NCI-H524 (cell line): ENCODE measurements at regions not wholly inside any gene's neighbourhood (a gene's known extent, or its start where the extent isn't known, plus 50 kb on each side); places are given as distances from the start of the nearest gene placed in this dataset.
A peak's percentile ranks its signal among the peaks of the same experiment; 100 is the strongest.

Experiments
- DNase-seq, 2 experiments: peaks; one replicate each; lab custom pipeline; 2025; lab: John Stamatoyannopoulos, UW

DNA sequence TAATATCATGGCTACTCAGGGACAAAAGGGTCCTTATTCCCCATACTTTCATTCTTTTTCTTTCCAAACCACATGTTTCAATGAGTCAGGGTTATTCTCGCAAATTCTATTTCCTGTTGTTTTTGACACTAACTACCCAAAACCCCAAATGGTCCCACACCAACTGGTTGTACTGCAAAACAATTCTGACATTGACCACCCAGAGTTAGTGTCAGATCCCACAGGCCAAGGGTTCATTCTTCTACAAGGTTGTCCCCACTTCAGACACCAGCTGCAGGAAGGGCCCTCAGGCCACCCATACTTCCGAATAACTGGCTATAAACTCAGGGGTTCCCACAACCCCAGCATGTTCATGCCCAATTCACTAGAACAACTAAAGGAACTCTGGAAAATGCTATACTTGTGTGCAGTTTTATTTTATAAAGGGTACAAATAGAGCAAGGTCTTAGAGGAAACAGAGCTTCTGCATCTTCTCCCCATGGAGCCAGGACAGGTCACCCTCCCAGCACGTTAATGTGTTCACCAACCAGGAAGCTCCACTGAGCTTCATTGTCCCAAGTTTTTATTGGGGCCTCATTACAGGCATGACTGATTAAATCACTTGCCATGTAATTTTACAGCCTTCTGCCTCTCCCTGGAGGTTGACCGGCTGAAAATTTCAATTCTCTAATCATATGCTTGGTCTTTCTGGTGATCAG is 334.8 kb downstream of the DRD1 start:
- no peak for DNase-seq

DNA sequence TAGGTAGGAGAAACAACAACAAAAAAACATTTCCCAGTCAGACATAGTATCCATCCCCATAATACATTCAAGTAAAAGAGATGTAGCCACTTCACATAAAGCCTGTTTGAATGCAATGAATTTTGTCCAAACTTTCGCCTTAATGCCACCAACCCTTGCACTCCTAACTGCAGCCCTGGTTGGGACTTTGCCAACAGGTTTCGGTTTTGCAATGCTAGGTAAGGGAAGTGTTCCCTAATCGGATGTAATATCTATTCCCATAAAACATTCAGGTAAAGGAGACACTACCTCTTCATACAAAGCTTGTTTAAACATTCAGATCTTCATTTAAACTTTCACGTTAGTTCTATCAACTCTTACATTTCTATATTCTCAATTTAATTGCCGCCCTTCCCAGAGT is 336.1 kb downstream of the DRD1 start:
- DNase-seq, result no peak

DNA sequence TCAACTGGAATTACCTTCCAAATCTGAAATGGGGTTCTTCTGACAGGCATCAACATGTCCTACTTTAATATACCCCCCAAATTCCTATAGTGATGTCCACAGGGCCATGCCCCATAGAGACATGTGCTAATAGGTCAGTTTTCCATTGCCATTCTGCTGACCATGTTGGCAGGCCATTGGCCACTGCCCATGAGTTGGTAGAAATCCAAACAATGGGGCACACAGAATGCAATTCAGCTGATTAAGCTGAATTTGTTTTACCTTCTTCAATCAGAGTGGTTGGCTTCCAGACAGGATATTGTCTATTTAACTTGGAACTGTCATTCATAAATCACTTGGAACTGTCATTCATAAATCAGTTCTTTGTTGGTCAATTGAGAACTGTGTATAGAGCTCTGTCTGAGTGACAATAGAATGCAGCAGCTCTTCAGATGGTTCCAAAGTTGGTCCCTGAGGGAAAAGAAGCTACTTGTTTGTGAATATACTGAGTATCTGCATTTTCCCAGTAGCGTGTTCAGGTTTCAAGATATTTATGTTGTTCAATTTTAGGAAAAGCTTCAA is 336.9 kb downstream of the DRD1 start:
- DNase-seq, result no peak

DNA sequence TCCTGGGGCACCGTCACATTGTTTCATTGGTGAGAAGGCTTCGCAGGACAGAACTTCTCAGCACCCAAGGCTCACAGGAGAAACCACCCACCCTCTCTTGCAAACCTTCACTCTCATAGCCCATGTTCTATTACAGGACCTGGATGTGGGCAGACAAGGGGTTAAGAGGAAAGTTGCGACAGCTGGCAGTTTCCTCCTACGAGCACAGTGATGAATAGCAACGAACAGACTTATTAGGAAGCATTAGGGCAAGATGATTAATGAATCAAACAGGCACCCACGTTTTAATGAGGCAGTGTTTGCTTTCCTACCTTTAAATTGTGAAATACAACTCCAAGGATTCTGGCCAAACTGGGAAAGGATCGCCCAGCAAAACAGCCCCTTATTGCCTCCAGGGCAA is 339.3 kb downstream of the DRD1 start:
- peak; percentile 40 to 84 for DNase-seq

DNA sequence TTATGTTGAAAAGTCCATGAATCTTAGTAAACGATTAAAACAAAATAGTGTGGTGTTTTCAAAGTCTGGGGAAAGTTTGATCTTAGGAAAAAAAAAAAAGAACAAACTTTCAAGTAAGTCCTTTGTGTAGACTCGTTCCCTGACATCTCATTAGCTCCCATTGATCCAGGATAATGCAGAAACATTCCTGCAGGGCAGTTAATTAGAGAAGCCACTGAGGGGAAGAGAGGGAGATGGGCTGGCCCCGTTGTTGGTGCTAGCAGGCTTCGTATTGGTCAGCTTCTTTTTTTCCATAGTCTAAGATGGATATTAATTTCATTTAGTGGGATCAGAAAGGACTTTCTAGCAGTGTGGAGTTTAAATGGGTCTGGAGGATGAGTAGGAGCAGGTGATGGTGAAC is 340.2 kb downstream of the DRD1 start:
- DNase-seq, result no peak

DNA sequence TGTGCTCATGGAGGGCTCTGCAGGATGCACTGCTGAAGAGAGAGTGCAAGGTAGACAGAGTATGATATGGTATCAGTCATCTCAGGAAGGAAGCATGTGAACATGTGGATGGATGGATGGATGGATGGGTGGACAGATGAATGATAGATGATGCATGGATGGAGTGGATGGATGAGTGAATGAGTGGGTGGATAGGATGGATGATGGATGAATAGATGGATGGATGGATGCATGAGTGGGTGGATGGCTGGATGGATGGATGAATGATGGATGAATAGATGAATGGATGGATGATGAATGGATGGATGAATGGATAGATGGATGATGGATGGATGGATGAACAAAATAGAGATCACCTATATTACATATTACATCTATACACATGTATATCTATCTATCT is 341.3 kb downstream of the DRD1 start:
- DNase-seq, result no peak

DNA sequence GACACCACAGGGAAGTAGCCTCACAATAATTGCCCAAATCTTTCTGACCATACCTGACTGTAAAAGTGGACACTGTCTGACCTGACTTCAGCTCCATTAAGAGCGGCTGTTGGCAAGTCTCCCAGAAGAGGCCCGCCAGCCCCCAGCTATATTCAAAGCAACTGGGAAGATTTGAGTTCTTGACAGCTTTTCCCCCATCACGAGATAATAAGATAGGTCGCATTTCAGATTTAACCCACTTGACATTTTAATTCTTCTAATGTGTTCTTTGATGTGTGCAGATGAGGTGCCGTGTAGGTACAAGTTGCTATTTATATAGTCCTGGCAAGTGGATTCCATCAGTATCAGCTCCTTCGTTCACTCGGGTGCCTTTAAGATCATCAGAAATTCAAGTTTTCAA is 345.7 kb downstream of the DRD1 start:
- DNase-seq, result peak in 1 of 2 experiments; percentile 68

DNA sequence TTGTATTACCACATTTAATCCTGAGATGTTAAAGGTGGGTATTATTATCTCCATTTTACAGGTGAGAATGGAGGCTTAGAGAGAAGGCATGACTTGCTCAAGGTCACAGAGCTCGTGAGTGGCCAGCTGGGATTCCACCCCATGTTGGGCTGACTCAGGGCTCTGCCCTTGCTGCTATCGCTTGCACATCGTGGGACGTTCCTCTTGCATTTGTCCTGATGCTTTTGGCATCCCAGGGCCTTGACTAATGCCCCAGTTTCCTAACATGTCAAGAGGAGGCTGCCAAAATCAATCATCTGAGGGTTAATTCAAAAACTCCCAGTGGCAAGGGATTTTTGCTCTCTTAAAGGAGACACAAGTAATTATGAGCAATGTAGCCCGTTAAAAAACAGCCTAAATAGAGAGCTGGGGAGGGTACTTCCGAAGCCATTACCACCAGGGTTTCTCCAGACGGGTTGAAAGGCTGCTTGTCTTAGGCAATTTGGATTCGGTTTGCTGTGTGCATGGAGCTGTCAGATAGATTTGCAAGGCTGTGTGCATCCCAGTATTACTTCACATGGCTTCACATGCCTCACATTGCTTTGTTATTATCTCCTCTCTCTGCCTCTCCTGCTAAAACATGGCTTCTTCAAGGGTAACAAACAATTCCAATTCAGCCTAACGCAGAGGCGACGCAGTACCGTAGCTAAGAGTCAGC is 347.4 kb downstream of the DRD1 start:
- DNase-seq, result no peak

DNA sequence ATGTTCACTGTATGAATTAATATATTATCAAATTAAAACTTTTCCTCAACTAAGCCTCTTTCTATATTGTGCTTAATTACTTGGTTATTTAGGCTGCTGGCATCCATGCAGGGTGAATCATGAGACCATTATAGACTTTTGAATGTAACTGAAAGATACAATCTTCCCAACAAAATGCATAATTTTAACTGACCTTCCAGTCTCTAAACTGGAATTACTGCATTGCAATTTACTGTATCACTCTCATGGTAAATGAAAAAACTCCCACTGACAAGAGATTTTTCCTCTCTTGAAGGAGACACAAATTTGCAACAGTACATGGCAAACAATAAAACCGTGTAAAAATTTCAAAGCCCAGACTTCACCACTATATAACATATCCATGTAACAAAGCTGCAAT is 349.5 kb downstream of the DRD1 start:
- DNase-seq, result no peak

DNA sequence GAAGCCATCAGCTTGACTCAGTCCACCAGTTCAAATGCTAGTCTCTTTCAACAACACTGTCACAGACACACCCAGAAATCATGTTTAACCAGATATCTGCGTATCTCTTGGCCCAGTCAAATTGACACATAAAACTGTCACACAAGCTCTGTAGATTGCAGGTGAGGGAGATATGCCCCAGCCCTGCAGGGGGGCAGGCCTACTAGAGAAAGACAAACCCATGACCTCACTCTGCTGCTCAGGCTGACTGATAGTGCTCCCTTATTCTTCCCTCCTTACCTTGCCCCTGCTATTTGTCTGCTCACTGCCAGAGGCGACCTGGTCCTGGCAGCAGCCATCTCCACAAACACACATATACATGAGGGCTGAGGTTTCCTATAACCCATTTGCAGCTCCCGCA is 351.3 kb downstream of the DRD1 start:
- no peak for DNase-seq

DNA sequence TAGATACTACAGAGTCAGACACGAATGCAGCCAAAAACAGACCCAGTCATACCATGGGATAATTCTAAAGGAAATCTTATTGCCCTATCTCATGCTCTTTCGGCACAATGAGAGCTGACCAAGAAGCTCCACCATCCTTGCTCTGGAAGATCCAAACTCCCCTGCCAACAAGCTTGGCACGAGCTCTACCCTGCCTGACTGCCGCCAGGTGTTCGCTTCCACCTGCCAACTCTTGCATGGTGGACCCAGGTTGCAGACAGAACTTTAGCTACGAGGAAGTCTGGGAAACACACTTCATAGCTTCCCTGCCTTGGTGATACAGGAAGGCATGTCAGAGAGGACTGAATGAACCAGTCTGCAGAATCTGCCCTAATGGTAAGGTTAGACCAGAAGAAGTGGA is 355.0 kb downstream of the DRD1 start:
- no peak for DNase-seq

DNA sequence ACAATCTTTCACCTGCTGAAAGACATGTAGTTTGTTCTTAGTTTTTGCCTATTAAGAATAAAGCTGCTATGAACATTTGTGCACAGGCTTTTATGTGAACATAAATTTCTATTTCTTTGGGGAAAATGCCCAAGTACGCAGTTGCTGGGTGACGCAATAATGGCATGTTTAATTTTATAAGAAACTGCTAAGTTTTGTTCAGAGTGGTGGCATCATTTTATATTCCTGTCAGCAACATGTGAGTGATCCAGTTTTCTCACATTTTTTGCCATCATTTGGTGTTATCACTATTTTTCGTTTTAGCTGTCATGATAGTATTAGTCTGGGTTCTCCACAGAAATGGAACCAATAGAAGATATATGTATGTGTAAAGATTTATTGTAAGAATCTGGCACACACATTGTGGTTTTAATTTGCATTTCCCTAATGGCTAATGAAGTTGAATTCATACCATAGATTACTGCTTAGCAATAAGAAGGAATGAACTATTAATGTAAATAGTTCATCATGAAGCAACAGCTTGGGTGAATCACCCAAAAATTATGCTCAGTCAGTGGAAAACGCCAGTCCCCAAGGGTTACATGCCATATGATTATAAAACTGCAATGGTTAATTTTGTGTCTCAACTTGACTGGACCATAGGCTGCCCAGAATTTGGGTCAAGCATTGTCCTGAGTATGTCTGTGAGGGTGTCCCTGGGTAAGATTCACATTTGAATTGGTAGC is 358.6 kb downstream of the MSX2 start:
- DNase-seq, result no peak

DNA sequence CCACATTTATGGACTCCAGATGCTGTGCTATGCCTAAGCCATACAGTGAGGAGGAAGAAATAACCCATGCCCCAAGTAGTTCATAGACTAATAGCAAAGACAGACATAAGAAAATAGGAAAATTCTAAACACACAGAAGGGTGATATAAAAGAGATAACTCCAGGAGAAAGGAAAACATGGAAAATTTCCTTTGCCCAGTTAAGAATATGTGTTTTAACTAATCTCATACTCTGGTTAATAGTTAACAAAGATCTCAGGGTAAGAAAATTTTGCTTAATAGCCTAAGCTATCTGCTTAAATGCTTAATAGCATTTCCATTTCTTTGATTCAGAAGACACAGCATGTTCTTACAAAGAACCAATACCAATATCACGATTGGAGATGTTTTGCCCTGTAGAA is 358.0 kb downstream of the MSX2 start:
- DNase-seq, result no peak

DNA sequence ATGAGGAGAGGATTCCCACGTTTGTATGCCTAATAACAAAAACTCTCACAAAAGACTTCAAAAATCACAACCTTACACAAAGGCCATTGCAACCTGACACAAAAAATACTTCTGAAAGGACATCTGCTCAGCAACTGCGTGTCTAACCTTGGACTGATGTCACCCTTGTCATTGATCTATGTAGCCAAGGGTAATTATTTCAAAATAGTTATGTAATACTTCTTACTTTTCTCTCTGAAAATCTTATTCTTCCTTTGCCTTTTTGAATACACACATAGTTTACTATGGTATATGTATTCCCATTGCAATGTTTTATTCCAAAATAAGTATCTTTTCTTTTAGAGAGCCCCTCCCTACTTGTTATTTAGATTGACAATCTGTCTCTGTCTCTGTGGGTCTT is 355.3 kb downstream of the MSX2 start:
- no peak for DNase-seq

DNA sequence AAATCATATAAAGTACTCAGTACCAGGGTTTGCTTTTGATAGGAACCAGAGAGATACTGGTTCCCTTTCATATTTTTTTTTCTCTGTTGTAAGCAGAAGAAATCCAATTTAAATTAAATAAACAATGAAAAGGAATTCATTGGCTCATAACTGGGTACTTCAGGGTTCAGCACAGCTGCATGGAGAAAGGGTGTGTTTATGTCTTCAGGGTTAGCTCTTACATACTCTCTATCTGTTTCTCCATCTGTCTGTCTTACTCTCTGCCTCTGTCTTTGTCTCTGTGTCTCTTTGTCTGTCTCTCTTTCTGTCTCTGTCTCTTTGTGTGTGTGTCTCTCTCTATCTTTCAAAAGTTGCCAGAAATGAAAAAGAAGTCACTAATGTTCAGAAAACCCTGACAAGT is 345.9 kb downstream of the MSX2 start:
- DNase-seq, result no peak

DNA sequence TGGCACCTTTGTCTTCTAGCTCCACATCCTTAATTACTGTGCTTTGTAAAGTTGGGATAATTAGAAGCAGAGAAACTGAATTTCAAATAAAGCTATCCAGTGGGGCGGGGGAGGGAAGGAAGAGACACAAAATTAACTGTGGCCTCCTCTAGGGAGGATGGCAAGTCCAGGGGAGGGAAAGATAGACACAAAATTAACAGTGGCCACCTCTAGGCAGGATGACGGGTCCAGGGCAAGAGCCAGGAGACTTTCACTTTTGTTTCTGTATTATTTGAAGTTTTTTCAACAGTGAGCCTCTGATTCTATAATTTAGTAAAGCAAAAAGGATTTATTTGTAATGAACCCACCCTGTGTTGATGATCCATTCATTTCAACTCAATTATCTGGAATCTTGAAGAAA is 335.9 kb downstream of the MSX2 start:
- DNase-seq, result no peak

DNA sequence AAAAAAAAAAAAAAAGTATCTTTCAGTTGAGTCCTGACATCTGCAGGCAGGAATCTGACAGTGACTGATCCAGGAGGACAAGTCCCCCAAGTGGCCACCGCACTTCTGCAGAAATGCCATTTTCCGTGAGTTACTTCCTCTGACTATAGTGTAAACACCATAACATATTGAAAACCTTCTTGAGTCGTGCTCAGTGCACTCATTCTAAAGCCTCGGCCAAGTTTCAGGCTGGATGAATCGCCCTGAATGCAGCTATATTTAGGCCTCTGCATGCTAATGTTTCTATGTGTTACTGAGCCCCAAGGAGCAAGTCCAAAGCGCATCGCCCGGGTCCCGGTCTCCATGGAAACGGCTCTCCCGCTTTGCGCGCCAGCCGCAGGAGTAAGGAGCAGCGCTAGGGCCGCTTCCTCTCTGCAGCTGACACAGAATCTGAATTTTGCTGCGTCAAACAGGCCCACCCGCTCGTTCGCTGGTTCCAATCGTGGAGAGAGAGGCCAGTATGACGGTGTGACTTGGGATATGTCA is 335.4 kb downstream of the MSX2 start:
- peak; percentile 74 to 87 for DNase-seq

DNA sequence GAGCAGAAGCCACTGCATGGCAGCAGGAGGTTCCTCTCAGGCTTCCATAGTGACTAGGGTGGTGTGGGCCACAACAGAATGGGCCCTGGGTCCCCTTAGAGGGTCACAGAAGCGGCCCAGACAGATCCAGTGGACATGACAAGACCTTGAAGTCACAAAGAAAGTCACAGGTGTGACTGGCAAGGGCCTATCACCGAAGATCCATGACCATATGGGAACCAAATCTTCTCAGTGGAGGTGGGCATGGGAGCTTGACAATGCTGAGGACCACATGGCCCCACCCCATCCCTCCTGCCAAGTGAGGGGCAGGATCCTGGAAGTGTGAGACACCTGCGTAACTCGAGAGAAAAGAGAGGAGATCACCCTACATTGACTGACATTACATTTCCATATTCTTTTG is 332.4 kb downstream of the MSX2 start:
- DNase-seq, result no peak

DNA sequence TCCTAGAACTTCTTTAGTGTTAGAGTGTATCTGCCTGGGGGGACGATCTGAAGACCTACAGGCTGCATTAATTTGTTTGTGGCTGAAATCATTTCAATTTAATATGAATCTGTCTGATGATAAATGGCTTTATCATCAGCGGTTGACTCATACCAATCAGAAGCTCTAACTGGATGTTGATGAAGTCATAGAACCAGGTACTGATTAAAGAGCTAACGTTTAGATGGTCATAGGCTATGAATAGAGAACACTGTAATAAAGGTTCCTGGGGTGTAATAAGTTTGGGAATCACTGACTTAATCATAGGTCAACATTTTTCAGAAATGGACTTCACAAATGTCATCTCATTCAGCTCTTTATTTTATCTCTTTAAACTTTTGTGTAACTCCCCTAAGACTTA is 329.9 kb downstream of the MSX2 start:
- no peak for DNase-seq

DNA sequence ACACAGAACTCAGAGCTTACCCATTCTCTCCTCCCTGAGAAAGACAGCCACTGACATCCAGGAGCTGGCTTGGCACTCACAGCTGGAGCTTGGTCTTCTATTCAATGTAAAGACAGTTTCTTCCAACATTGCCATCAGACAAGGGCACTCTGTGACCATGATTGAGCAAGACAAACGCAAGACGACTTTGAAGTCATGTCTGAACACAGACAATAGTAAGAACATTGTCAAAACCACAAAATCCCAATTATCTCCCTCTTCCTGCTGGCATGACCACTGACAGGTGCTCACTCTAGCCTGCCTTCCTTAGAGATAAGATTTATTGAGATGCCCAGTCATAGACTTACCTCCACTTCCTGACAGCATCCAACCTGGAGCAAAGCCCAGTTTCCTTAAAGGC is 328.0 kb downstream of the MSX2 start:
- DNase-seq, result no peak

DNA sequence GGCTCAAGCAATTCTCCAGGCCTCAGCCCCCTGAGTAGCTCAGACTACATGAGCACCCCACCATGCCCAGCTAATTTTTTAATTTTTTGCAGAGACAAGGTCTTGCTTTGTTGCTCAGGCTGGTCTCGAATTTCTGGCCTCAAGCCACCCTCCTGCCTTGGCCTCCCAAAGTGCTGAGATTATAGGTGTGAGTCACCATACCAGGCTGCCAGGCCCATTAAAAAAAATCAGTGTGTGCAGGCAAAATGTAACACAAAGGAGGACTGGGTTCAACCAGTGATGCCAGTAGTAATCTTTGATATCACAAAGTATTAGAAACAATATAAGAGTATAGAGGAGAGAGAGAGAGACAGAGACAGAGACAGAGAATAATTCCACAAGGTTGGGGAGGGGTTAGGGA is 322.7 kb downstream of the MSX2 start:
- no peak for DNase-seq

DNA sequence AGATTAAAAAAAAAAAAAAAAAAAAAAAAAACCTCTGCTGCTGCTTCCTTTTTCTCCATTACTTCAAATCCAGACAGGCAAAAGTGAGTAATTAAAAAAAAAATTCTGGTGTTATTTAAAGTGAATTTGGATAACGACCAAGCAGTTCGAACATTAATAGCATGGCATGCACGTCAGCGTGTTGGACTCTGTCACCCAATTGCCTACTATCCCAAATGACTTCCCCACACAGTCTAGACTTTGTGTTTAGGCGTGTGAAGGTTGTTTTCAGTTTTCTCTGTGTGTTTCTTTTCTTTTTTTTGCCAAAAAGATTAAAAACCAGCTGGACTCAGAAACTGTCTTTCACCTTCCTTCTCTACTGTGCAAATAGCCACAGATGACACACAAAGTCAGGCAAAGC is 321.4 kb downstream of the MSX2 start:
- no peak for DNase-seq

DNA sequence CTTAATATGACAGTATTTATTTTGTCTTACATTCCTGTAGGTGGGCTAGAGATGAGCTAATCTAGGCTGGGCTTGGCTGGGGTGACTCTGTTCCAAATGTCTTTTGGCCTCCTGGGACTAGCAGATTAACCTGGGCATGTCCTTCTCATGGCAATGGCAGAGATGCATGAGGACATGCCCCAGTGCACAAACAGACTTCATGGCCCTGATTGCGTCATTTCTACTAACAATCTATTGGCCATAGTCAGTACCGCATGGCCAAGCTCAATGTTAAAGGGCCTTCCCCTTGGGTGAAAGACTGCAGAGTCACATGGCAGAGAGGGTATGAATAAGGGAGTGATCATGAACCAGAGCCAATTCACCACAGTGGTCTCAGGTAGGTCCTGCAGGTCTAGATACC is 313.4 kb downstream of the MSX2 start:
- no peak for DNase-seq
